ENCODE measurements at regions not wholly inside any gene's neighbourhood (a gene's known extent, or its start where the extent isn't known, plus 50 kb on each side); places are given as distances from the start of the nearest gene placed in this dataset.

- TF ChIP-seq CTCF (conservative IDR thresholded peaks at IDR 0.05; ENCODE audit: low read depth, low read length) (no peak), EZH2 (IDR thresholded peaks at IDR 0.05; ENCODE audit: low read length, unreplicated experiment) (no peak), EZH2phosphoT487 (IDR thresholded peaks at IDR 0.05; ENCODE audit: borderline replicate concordance, low read length) (no peak)
These were observed 79.4 kb downstream of the TFPI2 start for GRCh38 chr7:93811198-93811597.

Measured in PC-3 (cell line).